Coronary artery (tissue), 2 donors: ENCODE measurements at regions not wholly inside any gene's neighbourhood (a gene's known extent, or its start where the extent isn't known, plus 50 kb on each side); places are given as distances from the start of the nearest gene placed in this dataset.

Experiments
- DNase-seq: peaks from one replicate; pipeline ENCODE4 v3.0.0-alpha.2; 2017; ENCODE audit warnings: low spot score
- H3K27ac ChIP-seq, 2 donors: fragments of 200-600 bp; sonication (generic); one replicate each; pipeline ENCODE4 v1.5.1; 2016 to 2019
- H3K4me3 ChIP-seq: fragments of 200-600 bp; sonication (generic); 2 replicates; pipeline ENCODE4 v1.5.1; 2016; ENCODE audit warnings: mild to moderate bottlenecking, moderate library complexity
- TF ChIP-seq, protein P1 (sequence below): fragments of 200-600 bp; sonication (generic); IDR thresholded peaks from one replicate; pipeline ENCODE4 v1.5.1; 2019; ENCODE audit warnings: antibody characterized with exemption

DNA sequence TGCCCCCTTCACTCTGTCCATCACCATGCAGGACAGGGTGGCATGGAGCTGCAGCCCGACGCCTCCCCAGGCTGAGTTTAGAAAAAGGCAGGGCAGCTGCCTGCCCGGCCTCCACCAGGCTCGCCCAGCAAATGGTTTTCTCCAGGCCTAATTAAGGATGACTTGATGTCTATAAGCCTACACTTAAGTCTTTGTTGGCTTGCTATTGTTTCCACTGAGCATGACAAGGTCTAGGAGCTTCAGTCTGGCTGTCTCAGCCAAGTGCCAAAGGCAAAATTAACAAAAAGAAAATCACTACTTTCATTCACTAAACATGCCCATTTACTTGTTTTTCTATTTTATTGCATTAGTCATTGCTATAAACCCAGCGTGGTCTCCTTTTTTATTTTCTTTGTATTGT is 372.2 kb downstream of the INSIG2 start:
- TF ChIP-seq, protein P1, sequence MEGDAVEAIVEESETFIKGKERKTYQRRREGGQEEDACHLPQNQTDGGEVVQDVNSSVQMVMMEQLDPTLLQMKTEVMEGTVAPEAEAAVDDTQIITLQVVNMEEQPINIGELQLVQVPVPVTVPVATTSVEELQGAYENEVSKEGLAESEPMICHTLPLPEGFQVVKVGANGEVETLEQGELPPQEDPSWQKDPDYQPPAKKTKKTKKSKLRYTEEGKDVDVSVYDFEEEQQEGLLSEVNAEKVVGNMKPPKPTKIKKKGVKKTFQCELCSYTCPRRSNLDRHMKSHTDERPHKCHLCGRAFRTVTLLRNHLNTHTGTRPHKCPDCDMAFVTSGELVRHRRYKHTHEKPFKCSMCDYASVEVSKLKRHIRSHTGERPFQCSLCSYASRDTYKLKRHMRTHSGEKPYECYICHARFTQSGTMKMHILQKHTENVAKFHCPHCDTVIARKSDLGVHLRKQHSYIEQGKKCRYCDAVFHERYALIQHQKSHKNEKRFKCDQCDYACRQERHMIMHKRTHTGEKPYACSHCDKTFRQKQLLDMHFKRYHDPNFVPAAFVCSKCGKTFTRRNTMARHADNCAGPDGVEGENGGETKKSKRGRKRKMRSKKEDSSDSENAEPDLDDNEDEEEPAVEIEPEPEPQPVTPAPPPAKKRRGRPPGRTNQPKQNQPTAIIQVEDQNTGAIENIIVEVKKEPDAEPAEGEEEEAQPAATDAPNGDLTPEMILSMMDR, result no peak
- no peak for DNase-seq
- H3K27ac ChIP-seq, result no peak overlapping the region

DNA sequence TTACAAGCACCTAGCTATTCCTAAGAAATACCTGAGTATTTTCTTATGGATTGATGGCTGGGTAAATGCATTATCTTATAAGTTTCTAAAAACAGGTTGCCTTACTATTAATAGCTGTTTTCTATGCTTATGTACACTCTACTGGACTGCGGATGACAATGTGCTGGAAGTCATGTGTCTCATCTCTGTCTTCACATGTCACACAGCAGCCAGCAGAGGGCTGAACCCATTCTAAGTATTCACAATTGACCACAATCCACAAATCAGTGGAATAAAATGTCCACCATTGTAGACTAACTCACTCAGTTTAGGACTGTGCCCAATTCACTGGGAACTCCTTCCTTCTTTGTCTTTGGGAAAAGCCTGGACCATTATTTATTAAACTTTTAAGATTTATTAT is 371.2 kb downstream of the INSIG2 start:
- Histone ChIP-seq H3K27ac (no peak overlapping the region), H3K4me3 (no peak overlapping the region)
- TF ChIP-seq, protein P1, result no peak
- no peak for DNase-seq

More for the DNA sequence above, 372.2 kb downstream of the INSIG2 start:
- H3K4me3 ChIP-seq, result no peak overlapping the region

DNA sequence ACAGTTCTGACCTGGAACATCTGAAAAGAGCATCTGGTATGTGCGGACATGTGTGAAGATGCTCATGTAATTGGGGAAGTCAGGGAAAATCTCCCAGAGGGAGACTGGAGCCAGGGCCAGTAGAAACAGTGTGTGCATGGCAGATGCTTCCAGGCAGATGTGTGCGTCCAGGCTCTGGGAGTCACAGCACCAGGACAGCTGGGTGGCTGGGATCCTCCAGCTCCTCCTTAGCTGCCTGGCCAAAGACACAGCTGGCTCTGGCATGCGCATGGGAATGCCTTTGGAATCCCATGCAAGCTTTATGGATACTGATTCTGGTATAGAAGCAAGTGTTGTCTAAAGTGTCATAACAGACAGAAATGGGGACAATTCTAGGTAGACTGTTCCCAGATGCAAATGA is 369.7 kb downstream of the INSIG2 start:
- Histone ChIP-seq H3K27ac (no peak overlapping the region), H3K4me3 (no peak overlapping the region)
- no peak for DNase-seq
- TF ChIP-seq, protein P1, result no peak

DNA sequence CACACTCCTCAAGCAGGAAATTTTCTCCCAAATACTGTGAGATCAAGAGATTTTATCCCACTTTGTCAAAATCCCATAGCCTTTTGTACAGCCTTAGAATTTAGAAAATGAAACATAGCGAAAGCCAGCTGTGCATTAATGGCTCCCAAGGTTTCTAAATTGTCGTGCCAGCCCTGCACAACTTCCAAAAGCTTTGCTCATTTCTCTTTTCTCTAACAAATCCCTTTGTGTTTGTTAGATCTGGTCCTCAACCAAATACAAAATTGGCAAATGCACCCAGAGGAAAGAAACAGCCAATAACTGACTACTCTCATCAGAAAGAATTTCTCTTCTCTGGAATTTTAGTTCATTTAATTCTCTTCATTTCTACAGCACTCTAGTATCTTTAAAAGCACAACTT is 361.1 kb downstream of the INSIG2 start:
- TF ChIP-seq, protein P1, result no peak
- Histone ChIP-seq H3K4me3 (no peak overlapping the region), H3K27ac (no peak overlapping the region)
- no peak for DNase-seq

DNA sequence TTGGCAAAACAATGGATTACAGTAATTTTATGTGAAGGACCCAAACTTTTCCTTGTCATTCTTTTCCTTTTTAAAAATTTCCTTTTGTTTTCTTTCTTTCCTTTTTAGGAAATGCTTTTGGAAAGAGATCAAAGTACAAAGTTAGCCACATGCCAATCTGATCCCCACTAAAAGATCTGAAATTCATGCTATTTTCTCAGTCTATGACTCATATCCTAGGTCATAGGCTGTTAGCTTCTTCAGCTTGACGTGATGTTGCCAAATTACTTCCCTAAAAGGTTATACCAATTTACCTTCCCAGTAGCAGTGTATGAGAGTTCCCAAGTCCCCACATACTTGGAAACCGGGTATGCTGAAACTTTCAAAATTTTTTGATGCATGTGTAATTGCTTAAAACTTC is 355.3 kb downstream of the INSIG2 start:
- no peak overlapping the region for H3K27ac ChIP-seq
- DNase-seq, result no peak
- TF ChIP-seq, protein P1, result no peak
- no peak overlapping the region for H3K4me3 ChIP-seq

DNA sequence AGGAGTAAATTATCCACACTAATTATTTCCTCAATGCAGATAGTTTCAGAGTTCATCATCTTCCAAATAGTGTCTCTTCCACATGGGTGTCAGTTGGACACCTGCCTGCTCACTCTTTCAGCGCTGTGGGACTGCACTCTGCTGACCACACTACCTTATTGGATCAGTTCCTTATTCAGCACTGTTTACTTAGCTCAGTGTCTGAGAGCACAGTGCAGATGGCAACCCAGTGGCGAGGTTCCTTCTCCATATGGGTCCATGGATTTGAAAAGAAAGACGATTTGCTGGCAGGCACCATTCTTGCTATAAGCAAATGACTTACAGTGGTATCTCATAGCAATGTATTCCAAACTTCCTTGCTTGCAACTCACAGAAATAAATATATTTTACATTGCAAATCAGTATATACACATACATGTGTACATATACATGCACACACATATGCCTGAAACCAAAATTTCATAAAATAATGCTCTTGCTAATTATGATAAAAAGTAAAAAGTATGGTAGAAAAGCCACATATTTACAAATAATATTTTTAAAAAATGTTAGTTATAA is 354.8 kb downstream of the INSIG2 start:
- DNase-seq, result no peak

DNA sequence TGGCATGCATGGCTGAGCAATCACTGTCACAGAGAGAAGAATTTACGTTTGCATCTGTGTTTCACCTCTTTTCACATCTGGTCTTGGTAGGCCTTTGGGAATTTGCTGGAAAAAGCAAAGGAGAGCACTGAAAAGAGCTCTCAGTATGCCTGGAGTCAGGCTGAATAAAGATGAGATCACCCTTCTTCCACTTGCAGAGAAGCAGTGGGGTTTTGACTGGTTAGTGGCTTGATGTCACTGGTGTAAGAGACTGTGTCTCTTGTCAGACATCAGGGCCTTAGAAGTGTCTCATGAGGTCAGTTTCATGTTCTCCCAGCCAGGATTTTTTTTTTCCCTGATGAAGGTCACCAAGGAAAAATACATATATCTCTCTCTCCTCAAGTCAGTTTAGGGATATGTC is 353.8 kb downstream of the INSIG2 start:
- DNase-seq, result no peak
- Histone ChIP-seq H3K4me3 (no peak overlapping the region), H3K27ac (no peak overlapping the region)
- TF ChIP-seq, protein P1, result no peak

More for the DNA sequence above, 354.8 kb downstream of the INSIG2 start:
- no peak overlapping the region for H3K27ac ChIP-seq
- TF ChIP-seq, protein P1, result no peak
- H3K4me3 ChIP-seq, result no peak overlapping the region
